ENCODE measurements at regions not wholly inside any gene's neighbourhood (a gene's known extent, or its start where the extent isn't known, plus 50 kb on each side); places are given as distances from the start of the nearest gene placed in this dataset.
"Not testable (repeated sequence)": the region's sequence is repeated elsewhere in the genome, so short reads cannot be mapped to it uniquely, and the experiment has no call there.

GRCh38 chrX:129091097-129091496 is 432.2 kb downstream of the SMARCA1 start:
- no peak overlapping the region for H3K27ac ChIP-seq
- H3K4me3 ChIP-seq: no peak overlapping the region
- intact Hi-C loops (cut with DNase I): no loop called here
- no peak for TF ChIP-seq POLR2A (IDR thresholded peaks at IDR 0.05)
- TF ChIP-seq CTCF (IDR thresholded peaks at IDR 0.05): no peak
- H3K4me1 ChIP-seq: no peaks in the 10 kb centered on the region
- 46 to 65% (median 56%) methylated on average over 2 of the region's 2 CpGs for WGBS, 4 donors
- DNase-seq (no peak), ATAC-seq (no peak)
- no peaks in the 10 kb centered on the region for H3K36me3 ChIP-seq
- H3K9me3 ChIP-seq: no peaks in the 10 kb centered on the region
- peaks cover 0 to 3% (median 0%) of the 10 kb centered on the region in 9 donors for H3K27me3 ChIP-seq

- no peak overlapping the region for H3K27ac ChIP-seq
- no peak for TF ChIP-seq POLR2A (IDR thresholded peaks at IDR 0.05)
- TF ChIP-seq CTCF (IDR thresholded peaks at IDR 0.05): no peak
- peaks cover 0 to 3% (median 0%) of the 10 kb centered on the region in 9 donors for H3K27me3 ChIP-seq
- intact Hi-C loops (cut with DNase I): no loop called here
- 60 to 98% (median 83%) methylated on average over 1 to 7 of the region's 7 CpGs for WGBS, 4 donors
- peaks cover 0 to 7% (median 0%) of the 10 kb centered on the region in 12 donors for H3K9me3 ChIP-seq
- H3K4me1 ChIP-seq: no peaks in the 10 kb centered on the region
- no peak overlapping the region for H3K4me3 ChIP-seq
- no peaks in the 10 kb centered on the region for H3K36me3 ChIP-seq
- DNase-seq (no peak), ATAC-seq (no peak)
Measured at GRCh38 chrX:129086802-129087201, 436.5 kb downstream of the SMARCA1 start.

- H3K4me3 ChIP-seq; H3K27ac ChIP-seq; intact Hi-C loops (cut with DNase I); H3K27me3 ChIP-seq; H3K4me1 ChIP-seq; DNase-seq; ATAC-seq; H3K36me3 ChIP-seq: not testable (repeated sequence)
- H3K9me3 ChIP-seq: peaks cover 0 to 11% (median 0%) of the 10 kb centered on the region in 12 donors
- WGBS, 4 donors: 90 to 98% (median 95%) methylated on average over 3 of the region's 3 CpGs
Measured at GRCh38 chrX:129084291-129084690, 439.0 kb downstream of the SMARCA1 start.

- Histone ChIP-seq H3K36me3 (no peaks in the 10 kb centered on the region), H3K9me3 (peaks cover 0 to 11% (median 0%) of the 10 kb centered on the region in 12 donors), H3K27me3 (no peaks in the 10 kb centered on the region), H3K4me1 (no peaks in the 10 kb centered on the region), H3K4me3 (no peak overlapping the region), H3K27ac (no peak overlapping the region)
- ATAC-seq (no peak), DNase-seq (no peak)
- intact Hi-C loops (cut with DNase I): no loop called here
- TF ChIP-seq CTCF (IDR thresholded peaks at IDR 0.05): no peak
- TF ChIP-seq POLR2A (IDR thresholded peaks at IDR 0.05): no peak
- 26 to 50% (median 47%) methylated on average over 3 of the region's 3 CpGs for WGBS, 4 donors
Measured at GRCh38 chrX:129077424-129078170, 445.7 kb downstream of the SMARCA1 start.

- no peaks in the 10 kb centered on the region for H3K9me3 ChIP-seq
- no peaks in the 10 kb centered on the region for H3K4me1 ChIP-seq
- no peaks in the 10 kb centered on the region for H3K27me3 ChIP-seq
- TF ChIP-seq POLR2A (IDR thresholded peaks at IDR 0.05) (no peak), CTCF (IDR thresholded peaks at IDR 0.05) (no peak)
- intact Hi-C loops (cut with DNase I): no loop called here
- 12 to 24% (median 18%) methylated on average over 2 of the region's 2 CpGs for WGBS, 4 donors
- ATAC-seq: no peak
- H3K36me3 ChIP-seq: no peaks in the 10 kb centered on the region
- H3K27ac ChIP-seq: no peak overlapping the region
- H3K4me3 ChIP-seq: no peak overlapping the region
- no peak for DNase-seq
Measured at GRCh38 chrX:129071390-129071789, 451.9 kb downstream of the SMARCA1 start.

Data from heart left ventricle (tissue), 16 donors.